HG02798 (cell line): ENCODE measurements at regions not wholly inside any gene's neighbourhood (a gene's known extent, or its start where the extent isn't known, plus 50 kb on each side); places are given as distances from the start of the nearest gene placed in this dataset.
"Not testable (repeated sequence)": the region's sequence is repeated elsewhere in the genome, so short reads cannot be mapped to it uniquely, and the experiment has no call there.

Source experiments
- ATAC-seq: cut with Tn5 transposase; IDR thresholded peaks from one replicate; pipeline ENCODE4 v1.9.1; 2021; ENCODE audit warnings: mild to moderate bottlenecking; ENCODE audit not compliant: unreplicated experiment, poor library complexity

GRCh38 chr5:2168601-2169429 is 286.1 kb upstream of the IRX4 start:
- ATAC-seq, result no peak

GRCh38 chr5:2167671-2168070 is 284.9 kb upstream of the IRX4 start:
- no peak for ATAC-seq

- no peak for ATAC-seq
These were observed 284.3 kb upstream of the IRX4 start for GRCh38 chr5:2166979-2167377.

GRCh38 chr5:2166306-2166978 is 283.7 kb upstream of the IRX4 start:
- no peak for ATAC-seq

GRCh38 chr5:2165615-2166305 is 283.0 kb upstream of the IRX4 start:
- no peak for ATAC-seq

GRCh38 chr5:2165203-2165602 is 282.5 kb upstream of the IRX4 start:
- no peak for ATAC-seq

GRCh38 chr5:2164586-2164985 is 281.9 kb upstream of the IRX4 start:
- no peak for ATAC-seq

- ATAC-seq, result no peak
These were observed 281.3 kb upstream of the IRX4 start for GRCh38 chr5:2163940-2164490.

GRCh38 chr5:2163060-2163856 is 280.5 kb upstream of the IRX4 start:
- ATAC-seq, result no peak

GRCh38 chr5:2160811-2161210 is 278.1 kb upstream of the IRX4 start:
- ATAC-seq, result no peak

GRCh38 chr5:2158767-2159166 is 276.0 kb upstream of the IRX4 start:
- no peak for ATAC-seq

- ATAC-seq, result no peak
These were observed 275.4 kb upstream of the IRX4 start for GRCh38 chr5:2158109-2158508.

GRCh38 chr5:2157372-2157771 is 274.6 kb upstream of the IRX4 start:
- no peak for ATAC-seq

GRCh38 chr5:2156358-2157059 is 273.8 kb upstream of the IRX4 start:
- no peak for ATAC-seq

GRCh38 chr5:2155556-2155955 is 272.8 kb upstream of the IRX4 start:
- ATAC-seq, result no peak

- no peak for ATAC-seq
These were observed 271.1 kb upstream of the IRX4 start for GRCh38 chr5:2153802-2154201.

GRCh38 chr5:2153350-2153749 is 270.6 kb upstream of the IRX4 start:
- no peak for ATAC-seq

- not testable (repeated sequence) for ATAC-seq
These were observed 268.7 kb upstream of the IRX4 start for GRCh38 chr5:2151301-2151888.

GRCh38 chr5:2149195-2149539 is 266.4 kb upstream of the IRX4 start:
- peak; percentile 76 for ATAC-seq
